ENCODE measurements at regions not wholly inside any gene's neighbourhood (a gene's known extent, or its start where the extent isn't known, plus 50 kb on each side); places are given as distances from the start of the nearest gene placed in this dataset.

GRCh38 chr12:92027701-92028440 is 117.8 kb downstream of the BTG1 start:
- TF ChIP-seq CTCF (IDR thresholded peaks at IDR 0.05) (no peak), POLR2AphosphoS5 (IDR thresholded peaks at IDR 0.05) (no peak)
